ENCODE measurements at regions not wholly inside any gene's neighbourhood (a gene's known extent, or its start where the extent isn't known, plus 50 kb on each side); places are given as distances from the start of the nearest gene placed in this dataset.
"Not testable (repeated sequence)": the region's sequence is repeated elsewhere in the genome, so short reads cannot be mapped to it uniquely, and the experiment has no call there.

DNA sequence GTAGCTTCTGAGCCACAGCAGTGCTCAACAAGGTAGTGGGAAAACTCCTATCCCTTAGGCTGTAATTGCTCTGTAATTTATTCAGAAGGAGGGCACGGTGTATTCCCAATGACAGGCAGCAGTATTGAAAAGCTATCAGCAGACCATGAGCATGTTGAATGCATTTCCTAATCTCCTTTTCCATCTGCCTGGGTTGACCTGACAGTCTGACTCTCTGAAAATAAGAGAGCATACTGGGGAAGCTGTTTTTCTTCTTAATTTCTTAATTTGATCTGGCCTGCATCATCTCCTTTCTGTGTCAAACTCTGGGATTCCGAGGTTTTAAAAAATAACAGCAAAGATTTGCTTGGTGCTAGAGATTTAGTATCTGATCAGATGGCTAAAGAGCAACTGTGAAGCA, 88.1 kb upstream of the SLC35F3 start:
- H3K4me1 ChIP-seq (ENCODE audit: insufficient read depth, low read length), result no peaks in the 10 kb centered on the region
- H4K20me1 ChIP-seq (ENCODE audit: insufficient read depth, low read length), result no peaks in the 10 kb centered on the region
- no peaks in the 10 kb centered on the region for H3K36me3 ChIP-seq (ENCODE audit: insufficient read depth, low read length)
- TF ChIP-seq CTCF (IDR thresholded peaks at IDR 0.05; ENCODE audit: borderline replicate concordance, extremely low read depth, low read length, poor library complexity, severe bottlenecking) (no peak), EZH2 (IDR thresholded peaks at IDR 0.05; ENCODE audit: borderline replicate concordance, low read depth, low read length, severe bottlenecking) (no peak)
- no peaks in the 10 kb centered on the region for H3K79me2 ChIP-seq (ENCODE audit: insufficient read depth, low read length)
- no peaks in the 10 kb centered on the region for H3K9me3 ChIP-seq (ENCODE audit: insufficient read depth, low read length, severe bottlenecking)
- no peak overlapping the region for H3K9ac ChIP-seq (ENCODE audit: low read depth, low read length)
- ATAC-seq (ENCODE audit: insufficient read depth, low read depth) (no peak), DNase-seq (no peak)
- H3K4me2 ChIP-seq (ENCODE audit: insufficient read depth, low read length), result no peak overlapping the region
- H3K4me3 ChIP-seq (ENCODE audit: low read depth in 1 of 2, low read length in 2 of 2), result no peak overlapping the region
- H2AFZ ChIP-seq (ENCODE audit: low read depth, low read length), result no peak overlapping the region
- H3K27me3 ChIP-seq (ENCODE audit: insufficient read depth, low read length, poor library complexity), result peaks cover 29% of the 10 kb centered on the region
- H3K27ac ChIP-seq (ENCODE audit: low read length), result no peak overlapping the region

- no peak overlapping the region for H3K27ac ChIP-seq (ENCODE audit: low read length)
- H3K36me3 ChIP-seq (ENCODE audit: insufficient read depth, low read length), result no peaks in the 10 kb centered on the region
- no peak overlapping the region for H3K4me3 ChIP-seq (ENCODE audit: low read depth in 1 of 2, low read length in 2 of 2)
- H3K9me3 ChIP-seq (ENCODE audit: insufficient read depth, low read length, severe bottlenecking), result no peaks in the 10 kb centered on the region
- H3K27me3 ChIP-seq (ENCODE audit: insufficient read depth, low read length, poor library complexity), result peaks cover 15% of the 10 kb centered on the region
- H2AFZ ChIP-seq (ENCODE audit: low read depth, low read length), result no peak overlapping the region
- H3K79me2 ChIP-seq (ENCODE audit: insufficient read depth, low read length), result no peaks in the 10 kb centered on the region
- no peak overlapping the region for H3K9ac ChIP-seq (ENCODE audit: low read depth, low read length)
- H4K20me1 ChIP-seq (ENCODE audit: insufficient read depth, low read length), result no peaks in the 10 kb centered on the region
- no peaks in the 10 kb centered on the region for H3K4me1 ChIP-seq (ENCODE audit: insufficient read depth, low read length)
- ATAC-seq (ENCODE audit: insufficient read depth, low read depth) (no peak), DNase-seq (no peak)
- no peak overlapping the region for H3K4me2 ChIP-seq (ENCODE audit: insufficient read depth, low read length)
- TF ChIP-seq EZH2 (IDR thresholded peaks at IDR 0.05; ENCODE audit: borderline replicate concordance, low read depth, low read length, severe bottlenecking) (no peak), CTCF (IDR thresholded peaks at IDR 0.05; ENCODE audit: borderline replicate concordance, extremely low read depth, low read length, poor library complexity, severe bottlenecking) (no peak)
Measured at GRCh38 chr1:233819042-233819441, 85.4 kb upstream of the SLC35F3 start.

DNA sequence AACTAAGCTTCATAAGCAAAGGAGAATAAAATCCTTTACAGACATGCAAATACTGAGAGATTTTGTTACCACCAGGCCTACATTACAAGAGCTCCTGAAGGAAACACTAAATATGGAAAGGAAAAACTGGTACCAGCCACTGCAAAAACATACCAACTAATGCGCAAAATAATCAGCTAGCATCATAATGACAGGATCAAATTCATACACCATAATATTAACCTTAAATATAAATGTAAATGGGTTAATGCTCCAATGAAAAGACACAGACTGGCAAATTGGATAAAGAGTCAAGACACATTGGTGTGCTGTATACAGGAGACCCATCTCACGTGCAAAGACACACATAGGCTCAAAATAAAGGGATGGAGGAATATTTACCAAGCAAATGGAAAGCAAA, 80.3 kb upstream of the SLC35F3 start:
- not testable (repeated sequence) for H3K9ac ChIP-seq (ENCODE audit: low read depth, low read length); H3K27ac ChIP-seq (ENCODE audit: low read length); H3K9me3 ChIP-seq (ENCODE audit: insufficient read depth, low read length, severe bottlenecking); ATAC-seq (ENCODE audit: insufficient read depth, low read depth); H3K4me1 ChIP-seq (ENCODE audit: insufficient read depth, low read length); H3K79me2 ChIP-seq (ENCODE audit: insufficient read depth, low read length); H3K27me3 ChIP-seq (ENCODE audit: insufficient read depth, low read length, poor library complexity); H2AFZ ChIP-seq (ENCODE audit: low read depth, low read length); H3K4me3 ChIP-seq (ENCODE audit: low read depth in 1 of 2, low read length in 2 of 2); H4K20me1 ChIP-seq (ENCODE audit: insufficient read depth, low read length); H3K4me2 ChIP-seq (ENCODE audit: insufficient read depth, low read length); H3K36me3 ChIP-seq (ENCODE audit: insufficient read depth, low read length); DNase-seq

GRCh38 chr1:233827937-233828336, 76.5 kb upstream of the SLC35F3 start:
- ATAC-seq (ENCODE audit: insufficient read depth, low read depth); DNase-seq; H2AFZ ChIP-seq (ENCODE audit: low read depth, low read length); H3K9me3 ChIP-seq (ENCODE audit: insufficient read depth, low read length, severe bottlenecking); H3K79me2 ChIP-seq (ENCODE audit: insufficient read depth, low read length); H3K9ac ChIP-seq (ENCODE audit: low read depth, low read length); H3K4me3 ChIP-seq (ENCODE audit: low read depth in 1 of 2, low read length in 2 of 2); H3K27me3 ChIP-seq (ENCODE audit: insufficient read depth, low read length, poor library complexity); H3K36me3 ChIP-seq (ENCODE audit: insufficient read depth, low read length); H4K20me1 ChIP-seq (ENCODE audit: insufficient read depth, low read length); H3K27ac ChIP-seq (ENCODE audit: low read length); H3K4me1 ChIP-seq (ENCODE audit: insufficient read depth, low read length); H3K4me2 ChIP-seq (ENCODE audit: insufficient read depth, low read length): not testable (repeated sequence)
